ENCODE measurements at regions not wholly inside any gene's neighbourhood (a gene's known extent, or its start where the extent isn't known, plus 50 kb on each side); places are given as distances from the start of the nearest gene placed in this dataset.

DNA sequence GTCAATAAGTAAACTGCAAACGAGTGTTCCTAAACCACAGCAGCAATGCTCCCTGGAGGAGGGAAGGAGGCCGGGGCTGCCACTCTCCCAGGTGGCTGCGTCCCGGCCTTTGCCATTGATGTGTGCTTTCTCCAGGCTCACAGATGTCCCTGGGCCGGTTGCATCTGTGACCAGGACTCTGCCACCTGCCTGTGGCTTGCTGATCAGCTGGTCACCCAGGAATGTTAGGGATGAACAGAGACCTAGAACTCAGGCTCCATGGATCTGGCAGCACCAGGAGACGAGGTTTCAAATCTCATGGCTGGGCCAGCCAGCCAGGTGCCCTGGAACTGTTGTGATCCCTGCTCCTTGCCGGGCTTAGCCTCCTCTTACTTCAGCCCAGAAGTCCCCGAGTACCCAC lies 65.7 kb downstream of the KLF15 start:
- Histone ChIP-seq H3K36me3 (ENCODE audit: control insufficient read depth in 4 of 4, insufficient read depth in 3 of 4, low read depth in 1 of 4, low read length in 3 of 4) (no peaks in the 10 kb centered on the region), H3K4me1 (ENCODE audit: control insufficient read depth in 4 of 4, insufficient read depth in 4 of 4, low read length in 3 of 4) (peaks cover 8 to 36% (median 33%) of the 10 kb centered on the region in 4 donors), H3K9me3 (ENCODE audit: control insufficient read depth in 4 of 4, low read length in 3 of 4) (no peaks in the 10 kb centered on the region), H3K9ac (ENCODE audit: low read depth in 1 of 2, low read length in 2 of 2) (no peak overlapping the region), H3K4me3 (ENCODE audit: low read depth in 1 of 3, low read length in 3 of 3) (no peak overlapping the region), H3K27me3 (ENCODE audit: control insufficient read depth in 4 of 4, insufficient read depth in 4 of 4, low read length in 3 of 4) (no peaks in the 10 kb centered on the region), H3K27ac (ENCODE audit: low read depth in 1 of 2, low read length in 2 of 2) (no peak overlapping the region)
- TF ChIP-seq NR2F2 (IDR thresholded peaks at IDR 0.05) (no peak), FOXA1 (IDR thresholded peaks at IDR 0.05) (no peak), YY1 (IDR thresholded peaks at IDR 0.05) (no peak), FOXA2 (IDR thresholded peaks at IDR 0.05) (no peak), JUND (IDR thresholded peaks at IDR 0.05) (no peak), TAF1 (conservative IDR thresholded peaks at IDR 0.05) (no peak), RXRA (IDR thresholded peaks at IDR 0.05) (no peak), EGR1 (IDR thresholded peaks at IDR 0.05; ENCODE audit: low read depth in 2 of 2) (no peak), HNF4A (conservative IDR thresholded peaks at IDR 0.05) (no peak), RAD21 (IDR thresholded peaks at IDR 0.05) (no peak), GABPA (IDR thresholded peaks at IDR 0.05 in 1 of 2, conservative IDR thresholded peaks at IDR 0.05 in 1 of 2) (no peak), HNF4G (IDR thresholded peaks at IDR 0.05) (no peak), SP1 (IDR thresholded peaks at IDR 0.05) (no peak)
- TF ChIP-seq, protein P1, sequence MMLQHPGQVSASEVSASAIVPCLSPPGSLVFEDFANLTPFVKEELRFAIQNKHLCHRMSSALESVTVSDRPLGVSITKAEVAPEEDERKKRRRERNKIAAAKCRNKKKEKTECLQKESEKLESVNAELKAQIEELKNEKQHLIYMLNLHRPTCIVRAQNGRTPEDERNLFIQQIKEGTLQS (IDR thresholded peaks at IDR 0.05) = no peak
- TF ChIP-seq, protein P2, sequence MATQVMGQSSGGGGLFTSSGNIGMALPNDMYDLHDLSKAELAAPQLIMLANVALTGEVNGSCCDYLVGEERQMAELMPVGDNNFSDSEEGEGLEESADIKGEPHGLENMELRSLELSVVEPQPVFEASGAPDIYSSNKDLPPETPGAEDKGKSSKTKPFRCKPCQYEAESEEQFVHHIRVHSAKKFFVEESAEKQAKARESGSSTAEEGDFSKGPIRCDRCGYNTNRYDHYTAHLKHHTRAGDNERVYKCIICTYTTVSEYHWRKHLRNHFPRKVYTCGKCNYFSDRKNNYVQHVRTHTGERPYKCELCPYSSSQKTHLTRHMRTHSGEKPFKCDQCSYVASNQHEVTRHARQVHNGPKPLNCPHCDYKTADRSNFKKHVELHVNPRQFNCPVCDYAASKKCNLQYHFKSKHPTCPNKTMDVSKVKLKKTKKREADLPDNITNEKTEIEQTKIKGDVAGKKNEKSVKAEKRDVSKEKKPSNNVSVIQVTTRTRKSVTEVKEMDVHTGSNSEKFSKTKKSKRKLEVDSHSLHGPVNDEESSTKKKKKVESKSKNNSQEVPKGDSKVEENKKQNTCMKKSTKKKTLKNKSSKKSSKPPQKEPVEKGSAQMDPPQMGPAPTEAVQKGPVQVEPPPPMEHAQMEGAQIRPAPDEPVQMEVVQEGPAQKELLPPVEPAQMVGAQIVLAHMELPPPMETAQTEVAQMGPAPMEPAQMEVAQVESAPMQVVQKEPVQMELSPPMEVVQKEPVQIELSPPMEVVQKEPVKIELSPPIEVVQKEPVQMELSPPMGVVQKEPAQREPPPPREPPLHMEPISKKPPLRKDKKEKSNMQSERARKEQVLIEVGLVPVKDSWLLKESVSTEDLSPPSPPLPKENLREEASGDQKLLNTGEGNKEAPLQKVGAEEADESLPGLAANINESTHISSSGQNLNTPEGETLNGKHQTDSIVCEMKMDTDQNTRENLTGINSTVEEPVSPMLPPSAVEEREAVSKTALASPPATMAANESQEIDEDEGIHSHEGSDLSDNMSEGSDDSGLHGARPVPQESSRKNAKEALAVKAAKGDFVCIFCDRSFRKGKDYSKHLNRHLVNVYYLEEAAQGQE (IDR thresholded peaks at IDR 0.05) = no peak
- TF ChIP-seq, protein P3, sequence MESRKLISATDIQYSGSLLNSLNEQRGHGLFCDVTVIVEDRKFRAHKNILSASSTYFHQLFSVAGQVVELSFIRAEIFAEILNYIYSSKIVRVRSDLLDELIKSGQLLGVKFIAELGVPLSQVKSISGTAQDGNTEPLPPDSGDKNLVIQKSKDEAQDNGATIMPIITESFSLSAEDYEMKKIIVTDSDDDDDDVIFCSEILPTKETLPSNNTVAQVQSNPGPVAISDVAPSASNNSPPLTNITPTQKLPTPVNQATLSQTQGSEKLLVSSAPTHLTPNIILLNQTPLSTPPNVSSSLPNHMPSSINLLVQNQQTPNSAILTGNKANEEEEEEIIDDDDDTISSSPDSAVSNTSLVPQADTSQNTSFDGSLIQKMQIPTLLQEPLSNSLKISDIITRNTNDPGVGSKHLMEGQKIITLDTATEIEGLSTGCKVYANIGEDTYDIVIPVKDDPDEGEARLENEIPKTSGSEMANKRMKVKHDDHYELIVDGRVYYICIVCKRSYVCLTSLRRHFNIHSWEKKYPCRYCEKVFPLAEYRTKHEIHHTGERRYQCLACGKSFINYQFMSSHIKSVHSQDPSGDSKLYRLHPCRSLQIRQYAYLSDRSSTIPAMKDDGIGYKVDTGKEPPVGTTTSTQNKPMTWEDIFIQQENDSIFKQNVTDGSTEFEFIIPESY (IDR thresholded peaks at IDR 0.05) = no peak
- TF ChIP-seq, protein P4, sequence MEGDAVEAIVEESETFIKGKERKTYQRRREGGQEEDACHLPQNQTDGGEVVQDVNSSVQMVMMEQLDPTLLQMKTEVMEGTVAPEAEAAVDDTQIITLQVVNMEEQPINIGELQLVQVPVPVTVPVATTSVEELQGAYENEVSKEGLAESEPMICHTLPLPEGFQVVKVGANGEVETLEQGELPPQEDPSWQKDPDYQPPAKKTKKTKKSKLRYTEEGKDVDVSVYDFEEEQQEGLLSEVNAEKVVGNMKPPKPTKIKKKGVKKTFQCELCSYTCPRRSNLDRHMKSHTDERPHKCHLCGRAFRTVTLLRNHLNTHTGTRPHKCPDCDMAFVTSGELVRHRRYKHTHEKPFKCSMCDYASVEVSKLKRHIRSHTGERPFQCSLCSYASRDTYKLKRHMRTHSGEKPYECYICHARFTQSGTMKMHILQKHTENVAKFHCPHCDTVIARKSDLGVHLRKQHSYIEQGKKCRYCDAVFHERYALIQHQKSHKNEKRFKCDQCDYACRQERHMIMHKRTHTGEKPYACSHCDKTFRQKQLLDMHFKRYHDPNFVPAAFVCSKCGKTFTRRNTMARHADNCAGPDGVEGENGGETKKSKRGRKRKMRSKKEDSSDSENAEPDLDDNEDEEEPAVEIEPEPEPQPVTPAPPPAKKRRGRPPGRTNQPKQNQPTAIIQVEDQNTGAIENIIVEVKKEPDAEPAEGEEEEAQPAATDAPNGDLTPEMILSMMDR (IDR thresholded peaks at IDR 0.05; ENCODE audit: low read depth, low read length, missing input control) = no peak
- TF ChIP-seq, protein P5, sequence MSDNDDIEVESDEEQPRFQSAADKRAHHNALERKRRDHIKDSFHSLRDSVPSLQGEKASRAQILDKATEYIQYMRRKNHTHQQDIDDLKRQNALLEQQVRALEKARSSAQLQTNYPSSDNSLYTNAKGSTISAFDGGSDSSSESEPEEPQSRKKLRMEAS (IDR thresholded peaks at IDR 0.05) = no peak
- peak; percentile 30 for DNase-seq (ENCODE audit: low spot score)
- WGBS = 90% methylated on average over 8 of the region's 8 CpGs
